Sigmoid colon (tissue), 4 donors: ENCODE measurements at regions not wholly inside any gene's neighbourhood (a gene's known extent, or its start where the extent isn't known, plus 50 kb on each side); places are given as distances from the start of the nearest gene placed in this dataset.

ENCODE experiments used
- CTCF ChIP-seq, 4 experiments: fragments of 450-650 bp in 3 of 4; fragments of 200-600 bp in 1 of 4; IDR thresholded peaks; one replicate each; pipeline ENCODE4 v1.5.1; 2016 to 2019; ENCODE audit warnings: antibody characterized with exemption in 4 of 4, mild to moderate bottlenecking in 3 of 4, moderate library complexity in 2 of 4
- POLR2AphosphoS5 ChIP-seq, 4 donors: sonication (generic); formaldehyde crosslinking; IDR thresholded peaks; one replicate each; pipeline ENCODE4 v1.6.1; 2017; ENCODE audit warnings: antibody characterized with exemption in 4 of 4

GRCh38 chr6:86217906-86218305 is 575.2 kb upstream of the SYNCRIP start:
- TF ChIP-seq CTCF (IDR thresholded peaks at IDR 0.05), result no peak
- TF ChIP-seq POLR2AphosphoS5 (IDR thresholded peaks at IDR 0.05), result no peak
